HG03045 (cell line): ENCODE measurements at regions not wholly inside any gene's neighbourhood (a gene's known extent, or its start where the extent isn't known, plus 50 kb on each side); places are given as distances from the start of the nearest gene placed in this dataset.

ENCODE experiments used
- ATAC-seq: cut with Tn5 transposase; IDR thresholded peaks from one replicate; pipeline ENCODE4 v1.9.1; 2021; ENCODE audit warnings: mild to moderate bottlenecking, moderate library complexity; ENCODE audit not compliant: unreplicated experiment

DNA sequence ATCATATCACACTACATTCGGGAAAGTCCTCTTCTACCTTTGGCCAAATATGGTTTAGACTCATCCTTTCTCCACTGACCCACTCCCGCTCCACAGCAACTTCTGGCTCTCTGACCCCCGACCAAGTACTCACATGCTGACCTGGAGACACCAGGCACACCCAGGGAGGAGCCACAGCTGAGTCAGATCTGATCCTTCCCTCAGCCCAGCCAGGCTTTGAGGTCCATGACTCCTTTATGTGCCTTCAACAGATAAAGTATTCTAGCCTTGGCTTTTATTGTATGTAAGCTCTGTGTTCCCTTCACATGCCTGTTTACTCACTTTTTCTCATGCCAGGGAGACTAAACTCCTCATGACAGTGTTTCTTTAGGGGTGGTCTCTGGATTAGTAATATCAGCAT, 166.9 kb upstream of the UMPS start:
- ATAC-seq = no peak

DNA sequence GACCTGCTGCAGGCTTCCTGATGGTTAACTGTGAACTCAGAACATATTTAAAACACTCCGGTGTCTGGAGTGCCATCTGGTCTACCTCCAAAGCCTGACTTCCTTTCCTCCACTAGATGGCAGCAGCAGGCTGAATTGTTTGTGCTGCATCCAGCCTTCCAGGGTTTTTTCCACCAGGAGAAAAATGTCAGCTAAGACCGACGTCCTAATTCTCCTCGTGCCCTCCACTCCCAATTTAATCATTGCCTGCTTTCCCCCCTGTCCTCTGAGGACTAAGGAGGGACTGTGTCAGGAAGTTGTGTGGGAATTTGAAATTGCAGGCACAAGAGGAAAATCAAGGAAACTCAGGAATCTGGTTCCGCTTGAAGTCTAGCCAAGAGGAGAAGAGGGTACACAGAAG, 165.2 kb upstream of the UMPS start:
- ATAC-seq = no peak

- no peak for ATAC-seq
Measured at GRCh38 chr3:124565551-124565950, 164.7 kb upstream of the UMPS start.

- no peak for ATAC-seq
Measured at GRCh38 chr3:124566701-124567100, 163.6 kb upstream of the UMPS start.

GRCh38 chr3:124567179-124567578, 163.1 kb upstream of the UMPS start:
- no peak for ATAC-seq

DNA sequence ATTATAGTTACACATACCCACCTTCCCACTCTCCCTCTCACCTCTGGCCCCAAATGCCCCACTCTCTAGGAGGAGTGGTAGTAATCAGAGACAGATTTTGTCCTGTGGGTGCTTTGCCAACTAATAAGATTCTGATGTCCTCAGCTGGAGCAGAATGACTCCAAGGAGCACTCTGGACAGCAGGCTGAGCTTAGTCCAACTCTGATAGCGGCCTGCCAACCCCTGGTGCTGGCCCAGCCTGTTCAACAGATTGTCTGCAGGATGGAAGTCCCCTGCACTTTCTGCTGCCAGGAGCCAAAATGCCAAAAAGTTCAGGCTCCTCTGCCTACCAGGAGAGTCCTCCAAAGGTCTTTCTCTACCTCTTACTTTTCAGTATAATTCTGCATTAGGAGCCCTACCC, 160.5 kb upstream of the UMPS start:
- no peak for ATAC-seq

DNA sequence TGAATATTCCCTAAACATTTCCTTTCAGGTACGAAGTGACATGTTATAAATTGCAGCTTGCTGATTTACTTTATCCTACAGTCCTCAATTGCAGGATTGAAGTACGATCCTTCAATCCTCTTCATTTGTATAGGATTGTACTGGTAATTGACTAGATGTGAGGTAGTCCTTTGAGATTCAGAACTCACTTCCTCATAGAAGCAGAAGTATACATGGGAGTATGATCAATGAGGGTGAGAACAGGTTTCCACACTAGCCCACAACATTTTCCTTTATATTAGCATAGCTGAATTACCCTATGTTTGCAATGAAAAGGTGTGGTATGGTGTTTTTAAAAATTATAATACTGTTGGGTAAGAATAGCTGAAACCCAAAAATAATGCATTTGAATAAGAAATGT, 160.0 kb upstream of the UMPS start:
- no peak for ATAC-seq

GRCh38 chr3:124572851-124573405, 157.3 kb upstream of the UMPS start:
- no peak for ATAC-seq

- ATAC-seq = no peak
Measured at GRCh38 chr3:124574012-124574411, 156.2 kb upstream of the UMPS start.

GRCh38 chr3:124576565-124577493, 153.4 kb upstream of the UMPS start:
- ATAC-seq = no peak

DNA sequence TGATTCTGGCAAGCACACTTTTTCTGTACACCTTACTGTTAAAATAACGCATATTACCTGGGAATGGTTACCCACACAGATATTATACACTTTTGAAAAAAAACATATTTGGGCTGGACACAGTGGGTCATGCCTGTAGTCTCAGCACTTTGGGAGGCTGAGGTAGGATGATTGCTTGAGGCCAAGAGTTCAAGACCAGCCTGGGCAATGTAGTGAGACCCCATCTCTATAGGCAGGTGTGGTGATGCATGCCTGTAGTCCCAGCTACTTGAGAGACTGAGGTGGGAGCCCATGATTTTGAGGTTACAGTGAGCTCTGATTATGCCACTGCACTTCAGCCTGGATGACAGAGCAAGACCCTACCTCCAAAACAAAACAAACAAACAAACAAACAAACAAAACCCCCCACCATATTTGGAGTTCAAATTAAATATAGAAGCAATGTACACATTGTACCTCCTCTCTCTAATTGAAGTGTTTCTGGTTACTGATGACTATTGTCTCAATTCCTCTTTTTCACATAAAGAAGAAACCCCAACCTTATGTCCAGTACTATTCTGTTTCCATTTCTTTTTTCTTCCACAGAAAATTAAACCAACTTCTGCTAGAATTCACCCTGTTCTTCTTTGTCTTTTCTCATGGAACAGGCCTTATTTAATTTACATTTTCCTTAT, 152.6 kb upstream of the UMPS start:
- no peak for ATAC-seq

- no peak for ATAC-seq
Measured at GRCh38 chr3:124579641-124580040, 150.6 kb upstream of the UMPS start.

DNA sequence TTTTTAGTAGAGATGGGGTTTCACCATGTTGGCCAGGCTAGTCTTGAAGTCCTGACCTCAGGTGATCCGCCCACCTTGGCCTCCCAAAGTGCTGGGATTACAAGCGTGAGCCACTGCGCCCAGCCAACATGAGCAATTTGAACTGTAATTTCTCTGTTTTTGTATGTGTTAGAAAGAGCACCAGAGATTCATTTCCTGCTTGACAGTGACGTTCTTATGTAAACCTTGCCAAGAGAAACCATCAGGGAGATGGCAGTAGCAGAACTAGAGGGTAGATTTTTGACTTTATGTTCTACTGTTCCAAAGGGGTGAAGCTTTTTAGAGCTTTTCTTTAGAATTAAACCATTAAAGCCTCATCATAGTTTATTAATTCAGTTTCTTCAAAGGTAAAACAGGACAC, 148.1 kb upstream of the UMPS start:
- no peak for ATAC-seq

- no peak for ATAC-seq
Measured at GRCh38 chr3:124582621-124583395, 147.4 kb upstream of the UMPS start.

DNA sequence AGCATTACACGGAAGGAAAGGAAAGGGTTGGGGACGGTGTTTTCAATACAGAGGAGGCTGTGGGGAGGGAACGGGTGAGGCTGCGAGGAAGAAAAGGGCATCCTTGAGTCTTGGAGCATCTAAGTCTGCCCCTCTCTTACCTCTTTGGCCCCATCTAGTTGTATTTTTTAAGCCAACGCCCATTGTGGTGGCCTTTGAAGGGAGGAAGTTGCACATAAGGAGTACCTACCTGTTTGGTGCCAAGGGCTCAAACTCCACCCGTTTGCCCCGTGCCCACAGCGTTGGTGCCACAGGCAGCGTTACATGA, 146.1 kb upstream of the UMPS start:
- ATAC-seq = no peak

- ATAC-seq = no peak
Measured at GRCh38 chr3:124584552-124585391, 145.5 kb upstream of the UMPS start.

- no peak for ATAC-seq
Measured at GRCh38 chr3:124586126-124587052, 143.9 kb upstream of the UMPS start.

DNA sequence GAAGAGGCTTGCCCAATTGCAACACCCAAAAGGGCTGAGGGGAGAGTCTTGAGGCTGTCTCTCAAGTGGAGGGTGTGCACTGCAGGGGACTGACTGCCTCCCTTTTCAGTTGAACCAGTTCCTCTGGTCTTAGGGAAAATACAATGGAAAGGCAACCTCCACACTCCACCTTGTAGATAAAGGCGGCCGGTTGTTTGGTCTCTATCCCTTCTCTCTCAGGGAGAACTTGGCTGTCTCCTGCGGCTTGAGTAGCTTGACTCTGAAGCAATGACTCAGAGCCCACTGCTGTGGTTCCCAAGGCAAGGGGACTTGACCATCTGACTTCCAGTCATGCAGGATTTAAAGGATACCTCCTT, 143.2 kb upstream of the UMPS start:
- ATAC-seq = no peak

- ATAC-seq = no peak
Measured at GRCh38 chr3:124588036-124588435, 142.2 kb upstream of the UMPS start.

DNA sequence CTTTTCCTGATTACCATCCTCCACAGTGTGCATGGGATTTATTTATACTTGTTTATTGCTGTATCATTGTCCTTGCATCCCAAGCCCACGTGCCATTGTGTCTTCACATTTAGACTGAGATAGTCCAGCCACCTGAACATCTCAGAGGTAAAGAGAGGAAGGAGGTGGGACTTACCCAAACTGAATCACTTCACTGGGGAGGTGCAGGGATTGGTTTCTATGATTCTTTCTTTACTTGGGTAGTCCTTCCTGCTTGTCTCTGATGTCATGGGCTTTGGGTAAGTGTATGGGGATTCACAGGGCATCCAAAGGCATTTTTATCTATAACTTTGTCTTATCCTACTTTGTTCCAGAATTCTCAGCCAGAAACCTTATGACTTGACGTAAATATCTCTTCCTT, 141.5 kb upstream of the UMPS start:
- ATAC-seq = no peak
